Endothelial cell of hepatic sinusoid (primary cell): ENCODE measurements at regions not wholly inside any gene's neighbourhood (a gene's known extent, or its start where the extent isn't known, plus 50 kb on each side); places are given as distances from the start of the nearest gene placed in this dataset.
"Not testable (repeated sequence)": the region's sequence is repeated elsewhere in the genome, so short reads cannot be mapped to it uniquely, and the experiment has no call there.

Experiments used
- in situ Hi-C: cut with HindIII; loops from 2 replicates; pipeline ENCODE4 v1.10.0; 2017; ENCODE audit warnings: low sequenced_read_pairs

DNA sequence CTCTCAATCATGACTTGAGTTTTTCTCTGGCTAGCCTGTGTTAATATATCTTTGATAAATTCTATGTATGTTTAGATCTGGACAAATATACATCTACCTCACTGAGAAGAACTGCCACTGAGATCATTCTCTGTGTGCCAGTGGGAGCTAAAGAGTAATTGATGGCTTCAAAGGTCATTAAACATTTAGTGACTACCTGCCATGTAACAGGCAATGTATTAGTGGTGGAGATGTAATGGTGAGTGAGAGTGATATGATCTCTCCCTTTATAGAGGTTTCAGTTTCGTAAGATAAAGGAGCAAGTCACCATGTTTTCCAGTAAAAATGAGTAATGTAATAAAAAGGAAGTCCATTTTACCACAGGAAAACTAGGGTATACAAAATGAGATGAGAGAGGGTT lies 235.8 kb upstream of the CDH8 start:
- in situ Hi-C loops = no loop called here

- in situ Hi-C loops = no loop called here
Observed at GRCh38 chr16:62261760-62262159, 225.5 kb upstream of the CDH8 start.

- in situ Hi-C loops = not testable (repeated sequence)
Observed at GRCh38 chr16:62258931-62259435, 222.7 kb upstream of the CDH8 start.

- in situ Hi-C loops = no loop called here
Observed at GRCh38 chr16:62256406-62256805, 220.2 kb upstream of the CDH8 start.

DNA sequence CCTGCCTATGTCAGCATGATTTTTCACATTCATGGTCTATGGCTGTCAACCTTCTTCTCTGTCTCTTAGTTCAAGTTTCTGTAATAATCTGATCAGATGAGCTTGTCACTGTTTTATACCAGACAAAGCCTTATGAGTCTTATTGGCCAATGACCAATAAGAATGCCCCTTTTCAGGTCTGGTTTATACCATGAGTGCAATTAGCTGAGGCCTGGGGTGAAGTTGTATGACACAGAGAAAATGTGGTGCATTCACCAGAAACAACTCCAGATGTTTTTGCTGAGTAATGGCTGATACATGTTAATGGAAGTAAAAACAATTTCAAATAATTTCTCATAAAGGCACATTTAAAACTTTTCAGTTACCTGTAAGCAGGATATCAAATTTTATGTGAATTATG lies 218.6 kb upstream of the CDH8 start:
- in situ Hi-C loops = no loop called here

- in situ Hi-C loops = no loop called here
Observed at GRCh38 chr16:62254372-62254771, 218.1 kb upstream of the CDH8 start.

- in situ Hi-C loops = no loop called here
Observed at GRCh38 chr16:62253966-62254365, 217.7 kb upstream of the CDH8 start.

- in situ Hi-C loops = no loop called here
Observed at GRCh38 chr16:62249069-62249468, 212.8 kb upstream of the CDH8 start.

DNA sequence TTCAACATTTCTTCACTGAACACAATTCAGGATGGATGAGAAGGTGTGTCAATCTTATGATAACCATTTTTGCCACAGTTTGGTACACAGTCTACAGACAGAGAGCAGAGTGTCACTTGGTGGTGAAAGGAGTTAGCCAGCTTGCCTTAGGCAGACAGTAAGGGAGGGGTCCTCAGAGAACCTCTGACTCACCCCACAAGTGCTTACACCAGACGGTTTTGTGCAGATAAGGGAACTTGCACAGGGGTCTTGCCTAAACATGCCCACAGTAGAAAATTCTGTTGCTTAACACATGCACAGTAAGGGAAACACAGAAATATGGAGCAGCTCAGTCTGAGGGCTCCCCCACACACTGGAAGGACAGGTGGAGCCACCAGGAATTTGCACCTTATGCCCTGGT lies 204.5 kb upstream of the CDH8 start:
- in situ Hi-C loops = no loop called here

- in situ Hi-C loops = no loop called here
Observed at GRCh38 chr16:62225675-62226074, 189.4 kb upstream of the CDH8 start.

DNA sequence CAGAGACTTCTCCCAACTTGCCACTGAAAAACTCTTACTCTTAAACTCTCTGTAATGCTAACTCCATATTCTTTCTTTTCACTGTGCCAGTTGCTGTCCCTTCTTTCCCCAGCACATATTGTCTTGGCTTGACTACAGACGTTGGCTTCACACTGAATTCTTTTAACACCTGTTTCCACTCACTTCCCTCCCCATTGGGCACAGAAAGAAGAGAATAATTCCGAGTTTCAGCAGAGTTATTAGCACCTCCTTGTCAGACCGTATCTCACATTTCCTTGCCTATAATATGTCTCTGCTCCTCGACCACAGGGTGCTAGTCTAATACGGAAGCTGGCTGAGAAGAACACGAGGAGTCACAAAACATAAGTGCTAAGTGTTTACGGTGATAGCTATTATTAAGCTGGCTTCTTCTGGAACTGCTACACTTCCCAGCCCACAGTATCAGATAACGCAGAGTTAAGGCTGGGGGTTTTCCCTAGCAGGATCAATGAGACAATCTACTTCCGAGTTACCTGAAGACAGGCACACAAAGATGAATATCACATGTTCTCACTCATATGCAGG lies 188.5 kb upstream of the CDH8 start:
- in situ Hi-C loops = no loop called here

GRCh38 chr16:62216837-62217236 lies 180.6 kb upstream of the CDH8 start:
- in situ Hi-C loops = no loop called here

DNA sequence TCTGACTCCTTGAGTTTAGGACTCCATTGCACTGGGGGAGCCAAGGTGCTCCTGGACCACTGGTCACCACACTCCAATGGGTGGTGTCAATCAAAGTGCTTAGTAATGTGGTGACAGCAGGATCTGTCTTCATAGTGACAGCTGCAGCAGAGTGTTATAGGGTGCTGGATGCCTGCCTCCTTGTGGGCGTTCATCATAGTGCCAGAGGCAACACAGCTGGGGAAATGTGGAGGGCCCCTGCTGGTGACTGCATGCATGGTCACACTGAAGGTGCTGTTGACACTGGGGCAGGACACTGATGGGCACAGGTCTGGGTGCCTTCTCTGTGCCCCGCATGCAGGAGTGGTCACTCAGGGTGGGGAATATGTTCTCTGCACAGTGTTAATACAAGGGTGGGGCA lies 177.5 kb upstream of the CDH8 start:
- in situ Hi-C loops = no loop called here

DNA sequence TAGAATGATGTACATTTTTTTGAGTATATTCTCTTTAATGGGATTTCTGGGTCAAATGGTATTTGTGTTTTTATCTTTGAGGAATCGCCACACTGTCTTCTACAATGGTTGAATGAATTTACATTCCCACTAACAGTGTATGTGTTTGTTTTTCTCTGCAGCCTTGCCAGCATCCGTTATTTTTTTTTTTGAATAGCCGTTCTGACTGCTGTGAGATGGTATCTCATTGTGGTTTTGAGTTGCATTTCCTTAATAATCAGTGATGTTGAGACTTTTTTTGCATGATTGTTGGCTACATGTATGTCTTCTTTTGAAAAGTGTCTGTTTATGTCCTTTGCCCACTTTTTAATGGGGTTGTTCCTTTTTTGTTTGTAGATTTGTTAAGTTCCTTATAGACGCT lies 172.7 kb upstream of the CDH8 start:
- in situ Hi-C loops = no loop called here

DNA sequence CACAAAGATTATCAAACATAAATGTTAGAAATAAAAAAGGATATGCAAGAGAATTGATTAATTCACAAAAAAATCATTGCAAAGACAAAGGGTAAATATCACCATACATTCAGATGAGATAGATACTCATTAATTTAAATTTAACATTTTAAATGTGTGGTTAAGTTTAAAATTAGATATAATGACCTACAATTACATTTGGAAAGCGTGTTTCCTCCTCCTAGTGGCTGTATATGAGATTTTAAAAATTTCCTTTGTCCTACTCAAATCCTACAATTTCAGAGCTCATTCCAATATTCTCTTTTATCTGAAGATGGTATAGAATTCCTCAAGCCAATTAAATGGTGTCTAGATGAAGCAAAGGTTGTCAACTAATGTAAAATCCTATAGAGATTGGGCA lies 169.2 kb upstream of the CDH8 start:
- in situ Hi-C loops = no loop called here

DNA sequence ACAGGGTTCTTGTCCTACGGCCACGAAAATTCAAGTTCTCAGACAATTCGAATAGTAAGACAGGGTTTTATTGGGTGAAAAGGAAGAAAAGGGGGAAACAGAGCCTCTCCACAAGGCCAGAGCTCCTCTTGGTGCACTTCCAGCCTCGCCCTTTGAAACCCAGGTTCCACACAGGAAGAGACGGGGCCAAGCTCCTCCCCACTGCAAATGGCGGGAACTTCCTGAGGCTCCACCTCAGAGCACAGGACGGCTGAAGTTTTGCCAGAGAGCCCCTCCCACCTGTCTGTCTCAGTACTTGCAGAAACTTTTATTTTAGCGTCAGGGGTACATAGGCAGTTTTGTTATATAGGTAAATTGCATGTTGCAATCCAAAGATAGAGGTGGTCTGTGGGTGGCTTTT lies 165.7 kb upstream of the CDH8 start:
- in situ Hi-C loops = no loop called here

- in situ Hi-C loops = no loop called here
Observed at GRCh38 chr16:62194828-62195227, 158.6 kb upstream of the CDH8 start.

- in situ Hi-C loops = no loop called here
Observed at GRCh38 chr16:62190426-62190825, 154.2 kb upstream of the CDH8 start.

GRCh38 chr16:62177351-62178203 lies 141.3 kb upstream of the CDH8 start:
- in situ Hi-C loops = no loop called here

- in situ Hi-C loops = no loop called here
Observed at GRCh38 chr16:62170642-62171041, 134.4 kb upstream of the CDH8 start.

DNA sequence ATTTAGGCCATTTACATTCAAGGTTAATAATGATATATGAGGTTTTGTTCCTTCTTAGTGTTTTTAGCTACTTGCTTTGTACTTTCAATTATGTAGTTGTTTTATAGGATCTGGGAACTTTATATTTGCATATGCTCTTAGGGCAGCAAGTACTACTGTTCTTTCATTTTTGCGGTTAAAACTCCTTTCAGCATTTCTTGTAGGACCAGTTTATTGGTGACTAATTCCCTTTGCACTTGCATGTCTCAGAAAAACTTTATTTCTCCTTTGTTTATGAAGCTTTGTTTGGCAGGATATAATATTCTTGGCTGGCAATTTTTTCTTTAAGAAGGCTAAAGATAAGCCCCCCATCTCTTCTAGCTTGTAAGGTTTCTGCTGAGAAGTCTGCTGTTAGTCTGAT lies 131.3 kb upstream of the CDH8 start:
- in situ Hi-C loops = no loop called here

- in situ Hi-C loops = no loop called here
Observed at GRCh38 chr16:62157544-62157943, 121.3 kb upstream of the CDH8 start.

- in situ Hi-C loops = no loop called here
Observed at GRCh38 chr16:62156971-62157370, 120.7 kb upstream of the CDH8 start.
